ENCODE measurements at regions not wholly inside any gene's neighbourhood (a gene's known extent, or its start where the extent isn't known, plus 50 kb on each side); places are given as distances from the start of the nearest gene placed in this dataset.

DNA sequence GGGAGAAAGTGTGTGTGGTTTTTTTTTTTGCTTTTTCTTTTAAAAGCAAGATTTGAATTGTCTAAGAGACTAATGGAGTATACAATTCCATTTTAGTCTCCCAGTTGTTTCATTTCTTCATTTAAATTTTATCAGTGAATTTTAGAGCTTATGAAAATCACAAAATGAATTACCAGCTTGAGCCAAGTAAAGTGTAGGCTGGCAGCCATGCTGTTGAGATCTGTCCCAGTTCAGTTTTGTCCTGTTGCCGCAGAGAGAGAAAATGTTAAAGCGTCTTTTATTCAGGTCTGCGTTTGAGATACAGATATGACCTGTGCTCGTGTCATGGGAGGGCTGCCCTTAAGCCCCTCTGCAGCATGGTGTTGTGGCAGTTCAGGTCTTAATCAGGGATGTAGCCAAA lies 256.5 kb downstream of the IPO8 start:
- Histone ChIP-seq H3K4me3 (ENCODE audit: control insufficient read depth in 2 of 3, extremely low read depth in 1 of 3, insufficient read depth in 2 of 3, low read depth in 1 of 3, low read length in 3 of 3) (no peak overlapping the region), H4K20me1 (ENCODE audit: control insufficient read depth, extremely low read depth, insufficient read depth, low read length) (no peaks in the 10 kb centered on the region), H3K9ac (ENCODE audit: control insufficient read depth, extremely low read depth, insufficient read depth, low read length) (no peak overlapping the region), H3K27me3 (ENCODE audit: control insufficient read depth, extremely low read depth, insufficient read depth, low read length) (no peaks in the 10 kb centered on the region), H3K9me1 (ENCODE audit: control insufficient read depth, extremely low read depth, insufficient read depth, low read length) (no peaks in the 10 kb centered on the region), H3K36me3 (ENCODE audit: control insufficient read depth in 2 of 2, extremely low read depth in 1 of 2, insufficient read depth in 2 of 2, low read length in 2 of 2) (no peaks in the 10 kb centered on the region), H3K79me2 (ENCODE audit: control insufficient read depth, insufficient read depth, low read length) (no peaks in the 10 kb centered on the region), H3K4me2 (ENCODE audit: control insufficient read depth, extremely low read depth, insufficient read depth, low read depth, low read length) (no peak overlapping the region), H2AFZ (ENCODE audit: control insufficient read depth, low read length) (no peak overlapping the region), H3K4me1 (ENCODE audit: control insufficient read depth, extremely low read depth, insufficient read depth, low read length) (no peaks in the 10 kb centered on the region), H3K9me3 (ENCODE audit: control insufficient read depth, low read depth, low read length) (no peaks in the 10 kb centered on the region), H3K27ac (ENCODE audit: control insufficient read depth, insufficient read depth, low read length) (no peak overlapping the region)
- dilution Hi-C loops (cut with MboI; ENCODE audit: extremely low pct_ligation_motif_present, low sequenced_read_pairs): no loop called here
- DNase-seq (ENCODE audit: low read depth, low spot score) (no peak), FAIRE-seq (no peak)
- TF ChIP-seq, protein P1, sequence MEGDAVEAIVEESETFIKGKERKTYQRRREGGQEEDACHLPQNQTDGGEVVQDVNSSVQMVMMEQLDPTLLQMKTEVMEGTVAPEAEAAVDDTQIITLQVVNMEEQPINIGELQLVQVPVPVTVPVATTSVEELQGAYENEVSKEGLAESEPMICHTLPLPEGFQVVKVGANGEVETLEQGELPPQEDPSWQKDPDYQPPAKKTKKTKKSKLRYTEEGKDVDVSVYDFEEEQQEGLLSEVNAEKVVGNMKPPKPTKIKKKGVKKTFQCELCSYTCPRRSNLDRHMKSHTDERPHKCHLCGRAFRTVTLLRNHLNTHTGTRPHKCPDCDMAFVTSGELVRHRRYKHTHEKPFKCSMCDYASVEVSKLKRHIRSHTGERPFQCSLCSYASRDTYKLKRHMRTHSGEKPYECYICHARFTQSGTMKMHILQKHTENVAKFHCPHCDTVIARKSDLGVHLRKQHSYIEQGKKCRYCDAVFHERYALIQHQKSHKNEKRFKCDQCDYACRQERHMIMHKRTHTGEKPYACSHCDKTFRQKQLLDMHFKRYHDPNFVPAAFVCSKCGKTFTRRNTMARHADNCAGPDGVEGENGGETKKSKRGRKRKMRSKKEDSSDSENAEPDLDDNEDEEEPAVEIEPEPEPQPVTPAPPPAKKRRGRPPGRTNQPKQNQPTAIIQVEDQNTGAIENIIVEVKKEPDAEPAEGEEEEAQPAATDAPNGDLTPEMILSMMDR (optimal IDR thresholded peaks at IDR 0.05 in 1 of 3, IDR thresholded peaks at IDR 0.05 in 1 of 3, conservative IDR thresholded peaks at IDR 0.05 in 1 of 3; ENCODE audit: extremely low read depth in 1 of 3, insufficient read depth in 2 of 3, low read length in 3 of 3): no peak
- TF ChIP-seq EZH2 (IDR thresholded peaks at IDR 0.05; ENCODE audit: low read length): no peak

- H3K4me1 ChIP-seq (ENCODE audit: control insufficient read depth, extremely low read depth, insufficient read depth, low read length): no peaks in the 10 kb centered on the region
- H3K4me3 ChIP-seq (ENCODE audit: control insufficient read depth in 2 of 3, extremely low read depth in 1 of 3, insufficient read depth in 2 of 3, low read depth in 1 of 3, low read length in 3 of 3): no peak overlapping the region
- no peak for DNase-seq (ENCODE audit: low read depth, low spot score)
- H3K27me3 ChIP-seq (ENCODE audit: control insufficient read depth, extremely low read depth, insufficient read depth, low read length): no peaks in the 10 kb centered on the region
- no peak for FAIRE-seq
- H3K27ac ChIP-seq (ENCODE audit: control insufficient read depth, insufficient read depth, low read length): no peak overlapping the region
- no peaks in the 10 kb centered on the region for H3K79me2 ChIP-seq (ENCODE audit: control insufficient read depth, insufficient read depth, low read length)
- no peaks in the 10 kb centered on the region for H4K20me1 ChIP-seq (ENCODE audit: control insufficient read depth, extremely low read depth, insufficient read depth, low read length)
- H3K9ac ChIP-seq (ENCODE audit: control insufficient read depth, extremely low read depth, insufficient read depth, low read length): no peak overlapping the region
- H2AFZ ChIP-seq (ENCODE audit: control insufficient read depth, low read length): no peak overlapping the region
- no peak overlapping the region for H3K4me2 ChIP-seq (ENCODE audit: control insufficient read depth, extremely low read depth, insufficient read depth, low read depth, low read length)
- dilution Hi-C loops (cut with MboI; ENCODE audit: extremely low pct_ligation_motif_present, low sequenced_read_pairs): no loop called here
- no peaks in the 10 kb centered on the region for H3K36me3 ChIP-seq (ENCODE audit: control insufficient read depth in 2 of 2, extremely low read depth in 1 of 2, insufficient read depth in 2 of 2, low read length in 2 of 2)
- H3K9me3 ChIP-seq (ENCODE audit: control insufficient read depth, low read depth, low read length): no peaks in the 10 kb centered on the region
- TF ChIP-seq EZH2 (IDR thresholded peaks at IDR 0.05; ENCODE audit: low read length): no peak
- TF ChIP-seq, protein P1 (optimal IDR thresholded peaks at IDR 0.05 in 1 of 3, IDR thresholded peaks at IDR 0.05 in 1 of 3, conservative IDR thresholded peaks at IDR 0.05 in 1 of 3; ENCODE audit: extremely low read depth in 1 of 3, insufficient read depth in 2 of 3, low read length in 3 of 3): no peak
- H3K9me1 ChIP-seq (ENCODE audit: control insufficient read depth, extremely low read depth, insufficient read depth, low read length): no peaks in the 10 kb centered on the region
Measured at GRCh38 chr12:30438601-30439041, 257.0 kb downstream of the IPO8 start.

Data from keratinocyte (primary cell).